CD4-positive, alpha-beta T cell treated with Interleukin-10 for 1 hour (primary cell): ENCODE measurements at regions not wholly inside any gene's neighbourhood (a gene's known extent, or its start where the extent isn't known, plus 50 kb on each side); places are given as distances from the start of the nearest gene placed in this dataset.

Experiments
- DNase-seq: peaks from one replicate; pipeline ENCODE4 v3.0.0-alpha.2; 2020

DNA sequence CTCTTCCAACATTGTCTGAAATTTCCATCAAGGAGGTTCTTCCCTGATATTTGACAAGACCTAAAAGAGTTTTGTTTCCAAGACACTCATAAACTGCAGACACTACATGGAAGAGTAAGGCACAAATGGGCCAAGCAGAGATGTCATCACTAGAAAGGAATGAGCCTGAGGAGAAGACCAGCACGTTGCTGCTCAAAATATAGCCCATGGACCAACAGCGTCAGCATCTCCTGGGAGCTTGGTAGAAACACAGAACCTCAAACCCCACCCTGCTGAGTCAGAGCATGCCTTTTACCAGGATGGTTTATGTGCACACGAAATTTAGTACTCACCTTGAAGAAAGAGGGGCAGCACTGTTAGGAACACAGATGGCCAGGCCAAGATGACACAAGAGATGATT, 128.7 kb upstream of the MID1 start:
- no peak for DNase-seq

DNA sequence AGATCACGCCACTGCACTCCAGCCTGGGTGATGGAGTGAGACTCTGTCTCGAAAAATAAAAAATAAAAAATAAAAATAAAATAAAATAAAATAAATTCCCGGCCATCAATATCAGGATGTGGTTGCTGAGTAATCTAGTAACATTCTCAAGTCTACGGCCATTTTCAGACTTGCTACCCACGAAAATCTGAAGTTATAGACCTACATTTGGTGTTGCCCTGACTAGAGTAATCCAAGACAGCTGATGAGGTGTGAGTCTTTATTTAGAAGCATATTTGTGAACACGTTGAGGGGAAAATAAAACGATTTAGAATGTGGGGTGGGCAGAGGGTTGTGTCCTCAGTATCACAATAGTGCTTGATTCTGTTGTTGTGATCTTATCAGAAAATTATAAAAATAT, 130.2 kb upstream of the MID1 start:
- DNase-seq: no peak

DNA sequence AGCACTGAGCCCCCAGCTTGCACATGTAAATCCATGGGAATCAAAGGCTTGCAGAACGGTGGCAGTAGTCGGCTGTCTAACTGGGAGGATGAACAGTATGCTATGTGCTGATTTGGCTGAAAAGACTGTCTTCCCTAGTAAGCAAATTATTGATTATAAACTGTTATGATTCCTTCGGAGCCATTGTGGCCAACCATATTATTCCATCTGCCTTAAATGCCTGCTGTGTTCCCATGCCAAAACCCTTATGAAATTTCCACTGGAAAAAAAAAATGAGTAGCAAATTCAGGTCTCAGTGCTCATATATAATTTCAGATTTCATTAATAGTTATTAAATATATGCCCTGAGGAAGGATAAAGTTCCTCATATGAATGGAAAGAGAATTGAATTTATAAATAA, 132.7 kb upstream of the MID1 start:
- no peak for DNase-seq

DNA sequence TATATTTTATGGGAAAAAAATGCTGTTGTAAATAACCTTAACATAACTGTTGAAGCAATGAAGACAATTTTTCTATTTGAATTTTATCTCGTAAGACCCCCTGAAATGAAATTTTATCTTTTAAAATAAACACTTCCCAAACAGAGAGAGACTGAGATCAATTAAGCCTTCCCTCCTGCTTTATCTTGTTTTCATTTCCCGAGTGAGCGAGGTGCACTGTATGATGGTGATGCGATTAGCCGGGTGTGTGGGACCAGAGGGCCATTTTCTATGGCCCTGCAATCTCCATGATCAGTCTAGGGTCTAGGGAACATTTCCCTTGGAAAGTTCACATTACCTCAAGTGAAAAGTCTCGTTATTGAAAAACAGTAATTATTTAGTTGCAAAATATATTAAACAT, 134.1 kb upstream of the MID1 start:
- DNase-seq: no peak

DNA sequence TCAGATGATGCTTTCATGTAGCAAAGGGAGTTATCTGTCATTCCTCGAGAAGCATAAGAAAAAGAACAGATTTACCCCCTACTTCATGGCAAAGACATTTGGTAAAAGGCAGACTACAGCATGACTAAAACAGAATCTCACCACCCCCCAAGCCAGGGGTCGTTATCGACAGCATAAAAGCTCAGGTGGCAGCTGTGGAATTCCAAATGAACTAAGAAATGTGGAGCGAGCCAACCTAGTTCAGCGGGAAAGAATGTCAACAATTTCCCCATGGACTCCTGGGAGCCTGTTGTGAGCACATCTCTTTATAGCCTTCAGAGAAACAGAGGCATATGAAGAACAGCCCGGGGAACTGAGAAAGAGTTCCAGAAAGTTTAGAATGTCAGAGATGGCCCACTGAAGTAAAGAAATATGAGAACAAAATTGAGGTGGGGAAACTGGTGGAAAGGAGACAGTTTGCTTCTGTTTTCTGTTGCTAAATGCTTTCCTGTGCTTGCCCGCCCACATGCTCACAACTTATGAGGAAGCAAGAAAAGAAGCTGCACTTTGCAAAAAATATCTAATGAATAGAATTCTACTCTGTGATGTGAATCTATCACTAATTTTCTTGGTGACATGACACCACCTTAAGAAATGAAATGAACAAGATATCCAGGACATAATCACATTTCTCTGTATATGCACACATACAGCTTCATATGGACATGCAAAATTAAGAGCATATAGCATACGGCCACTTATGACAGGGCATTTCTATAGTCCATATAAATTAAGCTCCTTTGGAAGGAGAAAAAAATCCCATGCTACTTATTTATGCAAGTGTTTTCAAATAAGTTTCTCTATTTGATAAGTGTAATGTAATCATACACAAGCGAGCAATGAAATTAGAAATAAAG, 135.3 kb upstream of the MID1 start:
- no peak for DNase-seq

DNA sequence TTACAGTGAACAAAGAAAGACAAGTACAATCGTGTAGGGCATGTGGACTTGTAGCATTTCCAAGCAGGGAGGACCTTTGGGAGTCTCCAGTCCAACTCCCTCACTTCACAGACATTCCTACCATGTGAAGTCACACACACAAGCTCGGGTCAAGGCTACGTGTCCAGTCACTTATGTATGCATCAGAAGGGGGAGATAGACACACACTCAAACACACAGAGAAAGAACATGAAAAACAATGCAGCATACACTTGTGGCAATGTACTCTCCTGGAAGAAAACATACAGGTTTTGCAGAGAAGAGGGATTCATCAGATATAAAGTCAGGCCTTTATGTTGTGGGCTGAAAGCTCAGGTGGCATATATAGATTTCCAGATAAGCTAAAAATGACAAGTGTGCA, 136.1 kb upstream of the MID1 start:
- DNase-seq: no peak

DNA sequence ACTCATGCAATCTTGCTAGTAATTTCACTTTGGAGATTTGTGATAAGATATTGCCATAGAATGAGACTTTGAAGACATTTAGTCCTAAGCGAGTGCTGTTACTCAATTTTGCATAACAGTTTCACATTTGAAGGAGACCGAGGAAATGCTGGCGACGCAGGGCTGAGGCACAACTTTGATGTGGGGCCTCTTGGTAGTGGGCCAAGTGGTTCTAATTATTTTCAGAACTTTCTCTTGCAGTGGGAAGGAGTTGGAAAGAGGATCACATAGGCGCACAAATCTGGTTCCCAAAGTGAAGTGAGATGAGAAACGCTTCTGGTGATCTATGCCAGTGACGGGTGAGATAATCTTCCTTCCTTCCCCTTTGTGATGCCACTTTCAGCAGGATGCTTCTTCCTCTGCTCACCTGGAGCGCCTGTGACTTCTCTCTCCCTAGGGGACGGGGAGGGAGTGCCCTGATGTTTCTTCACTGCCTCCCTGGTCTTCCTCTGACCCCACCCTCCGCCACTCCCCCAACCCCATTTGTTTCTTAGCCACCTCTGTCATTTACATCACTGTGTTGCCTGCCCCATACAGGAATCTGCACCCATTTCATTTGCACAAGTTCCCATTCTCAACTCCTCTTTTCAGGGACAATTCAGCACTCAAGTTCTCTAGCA, 138.9 kb upstream of the MID1 start:
- DNase-seq: no peak

DNA sequence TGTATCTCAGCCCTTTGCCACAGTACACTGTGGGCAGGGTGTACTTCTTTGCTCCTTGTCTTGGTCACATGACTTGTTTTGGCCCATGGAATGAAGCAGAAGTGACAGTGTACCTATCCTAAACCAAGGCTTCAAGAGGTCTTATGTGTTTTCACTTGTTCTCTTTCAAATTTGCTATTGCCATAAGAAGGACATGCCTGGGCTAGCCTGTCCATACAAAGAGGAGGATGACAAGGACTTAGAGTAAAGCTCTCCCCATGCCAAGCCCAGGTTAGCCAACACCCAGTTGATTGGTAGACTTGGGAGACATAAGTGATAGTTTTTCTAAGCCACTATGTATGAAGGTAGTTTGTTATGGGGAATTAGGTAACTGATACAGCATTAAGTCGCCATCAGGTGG, 141.1 kb upstream of the MID1 start:
- DNase-seq: no peak

DNA sequence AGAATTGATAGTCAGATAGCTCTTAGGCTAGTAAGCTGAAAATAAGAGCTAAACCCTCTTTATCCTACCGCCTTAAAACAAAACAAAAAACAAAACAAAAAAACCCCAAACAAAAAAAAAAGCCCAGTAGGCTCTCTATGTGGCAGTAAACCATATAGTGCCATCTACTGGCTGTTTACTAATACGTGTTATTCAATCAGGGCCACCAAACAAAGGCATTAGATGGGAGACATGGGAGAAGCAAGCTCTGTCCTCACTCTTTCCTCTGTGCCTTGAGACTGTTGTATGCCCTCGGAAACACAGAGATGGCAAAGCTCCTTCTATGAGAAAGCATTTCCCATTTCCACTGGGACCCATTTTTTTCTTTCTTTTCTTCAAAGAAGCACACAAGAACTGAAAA, 148.8 kb upstream of the MID1 start:
- no peak for DNase-seq

DNA sequence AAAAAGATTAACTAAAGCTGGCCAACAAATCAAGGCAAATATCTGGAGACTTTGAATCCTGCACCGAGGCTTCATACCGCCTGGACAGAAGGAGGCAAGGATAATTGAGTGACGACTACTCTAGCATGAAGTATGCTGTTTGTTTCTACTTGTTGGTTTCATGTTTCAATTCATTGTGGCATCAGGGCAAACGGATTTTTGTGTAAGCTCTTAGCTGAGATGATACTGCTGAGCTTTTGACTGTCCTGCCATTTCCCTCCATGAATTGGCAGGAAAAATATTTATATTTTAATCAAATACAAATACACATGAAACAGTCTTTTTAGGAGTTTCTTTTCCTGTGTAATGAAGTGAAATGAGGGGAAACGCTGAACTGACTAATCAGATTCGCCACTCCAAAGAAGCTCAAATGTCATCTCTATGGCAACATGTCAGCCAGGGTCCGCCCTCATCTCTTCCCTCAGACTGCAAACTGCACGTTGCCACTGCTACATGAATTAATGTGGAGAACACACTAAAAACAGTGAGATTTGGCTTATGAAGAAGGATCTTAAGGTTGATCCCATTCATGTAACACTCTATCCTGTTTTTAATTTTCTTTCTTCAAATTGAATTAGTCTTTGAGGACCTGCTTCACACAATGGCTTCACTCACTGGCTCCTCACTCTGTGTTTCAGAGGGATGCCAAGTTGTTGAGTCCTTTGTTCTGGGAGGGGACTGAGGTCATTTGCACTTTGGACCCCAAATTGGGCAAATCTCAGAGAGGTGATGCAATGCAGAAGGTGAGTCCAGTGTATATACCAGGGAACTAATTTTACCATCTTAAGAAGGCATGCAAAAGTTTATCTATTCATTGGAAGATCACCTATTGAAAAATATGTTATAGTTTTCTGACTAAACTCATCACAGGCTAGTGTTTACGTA, 149.6 kb upstream of the MID1 start:
- DNase-seq: no peak

DNA sequence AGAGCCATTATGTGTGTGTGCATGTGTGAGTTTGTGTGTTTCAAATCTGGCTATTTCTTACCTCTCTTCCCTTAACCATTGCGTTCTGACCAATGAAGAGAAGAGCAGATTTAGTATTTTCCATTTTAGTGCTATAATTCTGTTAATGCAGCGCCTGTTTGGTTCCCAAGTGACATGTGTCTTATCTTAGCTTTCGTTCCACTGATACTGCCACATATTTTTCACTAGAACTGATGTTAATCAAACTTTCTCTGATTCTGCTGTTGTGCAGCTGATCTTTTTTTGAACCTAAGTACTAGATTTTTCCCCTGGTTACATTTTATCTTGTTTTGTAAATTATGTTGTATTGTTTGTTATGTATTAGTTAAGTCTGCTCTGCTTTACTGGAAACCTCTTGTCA, 152.9 kb upstream of the MID1 start:
- DNase-seq: no peak

DNA sequence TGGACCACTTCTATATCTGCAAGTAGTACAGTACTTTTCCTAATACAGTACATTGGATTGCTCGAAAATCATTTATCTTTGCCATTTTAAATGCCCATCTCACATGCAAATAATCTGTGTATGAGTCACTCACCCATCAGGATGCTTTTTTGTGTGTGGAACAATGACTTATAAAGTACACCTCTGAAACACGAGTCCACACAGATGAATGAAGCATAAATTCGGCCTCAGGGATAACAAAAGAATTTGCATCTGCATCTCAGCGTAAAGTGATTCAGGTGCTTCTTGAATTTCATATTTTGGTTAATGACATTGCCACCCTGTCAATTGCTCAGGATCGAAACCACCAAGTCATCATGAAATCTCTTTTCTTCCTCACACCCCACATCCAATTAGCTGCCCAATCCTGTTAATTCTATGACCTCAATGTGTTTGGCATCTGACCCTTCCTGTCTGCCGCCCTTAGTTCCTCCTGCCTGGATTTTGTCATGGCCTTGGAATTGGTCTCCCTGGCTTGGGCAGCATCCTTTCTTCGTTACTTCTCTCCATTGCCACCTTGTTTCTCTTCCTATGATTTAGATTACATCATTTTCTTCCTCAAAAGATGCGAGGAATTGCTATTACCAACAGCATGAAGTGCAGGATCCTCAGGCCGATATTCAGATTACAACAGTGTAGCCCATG, 161.6 kb upstream of the MID1 start:
- DNase-seq: no peak

DNA sequence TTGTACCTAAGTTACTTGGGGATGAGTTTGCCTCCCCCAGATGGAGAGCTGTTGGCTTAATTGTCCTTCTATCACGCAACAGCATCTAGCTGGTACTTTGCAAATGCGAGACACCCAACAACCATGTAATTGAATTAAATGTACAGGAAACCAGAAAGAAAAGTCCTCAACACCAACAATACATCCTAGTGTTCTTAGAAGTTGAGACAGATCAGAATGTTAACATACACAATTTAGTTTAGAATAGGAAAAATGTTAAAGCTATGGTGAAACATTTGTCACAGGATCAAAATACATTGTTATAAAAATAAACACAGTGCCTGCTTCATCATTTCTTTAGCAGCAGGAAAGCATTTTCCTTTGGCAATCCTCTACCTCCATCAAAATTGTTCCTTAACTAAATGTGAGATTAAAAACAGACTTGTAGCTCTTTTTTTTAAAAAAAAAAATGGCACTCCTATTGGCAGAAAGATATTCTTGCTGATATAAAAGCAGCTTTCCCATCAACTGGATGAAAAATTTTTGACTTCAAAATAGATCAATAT, 163.1 kb upstream of the MID1 start:
- DNase-seq: no peak

DNA sequence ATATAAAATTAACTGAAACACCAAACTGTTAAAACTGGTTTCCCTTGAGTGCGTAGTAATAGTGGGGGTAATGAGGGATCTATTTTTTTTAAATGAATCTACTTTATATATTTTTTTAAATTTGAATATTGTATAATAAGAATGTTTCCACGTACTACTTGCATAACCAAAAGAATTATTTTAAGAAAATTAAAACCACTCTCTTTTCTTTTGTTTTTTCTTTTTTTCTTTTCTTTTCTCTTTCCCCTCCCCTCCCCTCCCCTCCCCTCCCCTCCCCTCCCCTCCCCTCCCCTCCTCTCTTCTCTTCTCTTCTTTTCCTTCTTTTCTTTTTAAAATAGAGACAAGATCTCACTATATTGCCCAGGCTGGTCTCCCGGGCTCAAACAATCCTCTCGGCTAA, 166.9 kb upstream of the MID1 start:
- no peak for DNase-seq

DNA sequence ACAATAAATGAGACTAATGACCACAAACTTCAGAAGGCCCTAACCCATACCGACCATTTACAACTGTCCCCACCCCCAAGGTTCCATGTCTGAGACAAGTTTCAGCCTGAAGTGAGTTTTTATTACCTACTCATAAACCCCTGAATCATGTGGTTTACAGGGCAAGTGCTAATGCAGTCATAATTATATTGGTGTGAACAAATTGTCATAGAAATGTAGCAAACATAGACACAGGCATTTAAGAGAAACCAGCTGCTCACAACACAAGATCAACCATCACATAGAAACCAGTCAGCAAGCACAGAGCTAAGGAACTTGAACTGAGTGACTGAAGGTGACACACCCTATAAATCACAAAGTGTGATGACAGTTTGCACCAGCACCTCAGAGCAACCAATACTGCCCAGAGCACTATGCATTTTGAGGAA, 173.8 kb upstream of the MID1 start:
- DNase-seq: no peak

DNA sequence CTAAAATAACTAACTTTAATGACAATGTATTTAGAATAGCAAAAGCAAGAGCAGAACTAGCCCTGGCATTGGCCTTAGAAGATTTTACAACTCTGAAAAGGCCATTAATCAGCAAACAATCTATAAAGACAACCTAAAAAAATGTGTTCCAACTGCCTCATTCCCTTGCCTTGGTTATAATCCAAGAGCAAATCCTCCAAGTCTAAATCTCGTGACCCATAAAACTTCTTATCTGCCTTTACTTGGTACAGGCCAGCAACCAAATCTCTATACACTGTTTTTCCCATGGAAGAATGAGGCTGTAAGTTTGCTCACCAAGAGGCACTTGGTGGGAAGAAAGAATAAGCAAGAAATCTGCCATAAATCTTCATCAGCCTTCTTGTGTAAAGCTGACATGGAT, 175.3 kb upstream of the MID1 start:
- DNase-seq: no peak

DNA sequence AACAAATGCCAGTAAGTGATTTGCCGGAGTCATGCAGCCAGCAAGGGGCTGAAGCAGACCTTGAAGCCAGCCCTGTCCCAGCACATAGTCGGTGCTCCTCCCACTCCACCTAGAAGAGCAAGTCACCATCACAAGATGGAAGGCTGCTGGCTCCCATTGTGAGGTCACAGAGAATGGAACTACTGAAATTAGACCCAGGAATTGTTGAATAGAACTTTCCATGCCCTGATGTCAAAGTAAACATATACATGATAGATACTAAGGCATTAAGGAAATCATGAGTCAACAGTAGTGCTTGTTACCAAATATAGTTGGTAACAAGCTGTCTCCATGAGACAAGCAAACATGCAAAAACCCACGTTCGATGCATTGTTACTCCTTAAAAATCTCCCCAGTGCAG, 177.1 kb upstream of the MID1 start:
- no peak for DNase-seq

DNA sequence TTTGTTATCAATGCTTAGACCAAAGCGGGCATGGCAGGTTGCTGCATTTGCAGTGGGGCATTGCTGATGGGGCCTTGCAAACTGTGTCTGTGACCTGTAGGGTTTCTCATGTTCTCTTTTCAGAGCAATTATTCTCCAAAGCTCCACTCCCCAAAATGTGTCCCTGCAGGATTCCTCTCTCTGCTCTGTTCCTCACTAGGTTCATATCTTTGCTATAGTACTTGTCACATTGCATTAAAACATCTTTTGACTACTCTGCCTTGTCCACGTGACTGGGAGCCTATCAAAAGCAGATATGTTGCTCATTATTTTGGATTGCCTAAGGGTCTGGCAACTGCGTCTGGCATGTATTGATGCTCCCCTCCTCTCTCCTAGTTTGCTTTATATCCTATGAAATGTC, 177.7 kb upstream of the MID1 start:
- no peak for DNase-seq

DNA sequence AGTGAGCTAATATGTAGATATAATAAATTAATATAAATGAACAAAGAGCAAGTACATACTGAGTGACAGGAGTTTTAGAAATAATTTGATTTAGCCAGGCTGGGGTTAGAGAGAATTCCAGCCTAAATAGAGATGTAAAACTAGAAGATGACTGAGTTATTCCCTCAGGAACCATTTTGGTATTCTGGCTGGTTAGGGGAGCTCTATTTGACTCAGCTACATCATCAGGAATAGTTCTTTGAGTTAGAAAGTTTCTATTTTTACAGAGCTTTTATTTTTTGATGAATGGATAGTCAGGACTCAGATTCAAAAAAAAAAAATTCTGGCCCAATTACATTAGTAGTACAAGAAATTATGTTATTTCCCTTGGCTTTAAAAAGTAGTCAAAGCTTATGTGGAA, 180.4 kb upstream of the MID1 start:
- no peak for DNase-seq

DNA sequence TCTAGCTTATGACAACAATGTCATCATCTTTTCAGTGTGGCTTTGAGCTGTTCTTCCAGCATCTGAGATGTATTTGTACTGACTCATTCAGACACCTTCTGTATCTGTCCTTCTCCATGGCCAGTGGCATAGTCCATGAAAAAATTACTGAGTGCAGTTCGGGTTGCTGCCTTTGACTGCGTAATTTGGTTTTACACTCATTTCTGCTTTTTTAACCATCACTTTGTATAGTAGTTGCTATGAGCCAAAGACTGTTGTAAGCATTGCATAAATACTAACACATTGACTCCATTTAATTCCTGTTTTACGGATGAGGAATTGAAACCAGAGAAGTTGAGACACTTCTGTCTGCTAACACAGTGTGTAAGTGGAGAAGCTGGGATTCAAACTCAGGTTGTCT, 190.7 kb upstream of the MID1 start:
- no peak for DNase-seq

DNA sequence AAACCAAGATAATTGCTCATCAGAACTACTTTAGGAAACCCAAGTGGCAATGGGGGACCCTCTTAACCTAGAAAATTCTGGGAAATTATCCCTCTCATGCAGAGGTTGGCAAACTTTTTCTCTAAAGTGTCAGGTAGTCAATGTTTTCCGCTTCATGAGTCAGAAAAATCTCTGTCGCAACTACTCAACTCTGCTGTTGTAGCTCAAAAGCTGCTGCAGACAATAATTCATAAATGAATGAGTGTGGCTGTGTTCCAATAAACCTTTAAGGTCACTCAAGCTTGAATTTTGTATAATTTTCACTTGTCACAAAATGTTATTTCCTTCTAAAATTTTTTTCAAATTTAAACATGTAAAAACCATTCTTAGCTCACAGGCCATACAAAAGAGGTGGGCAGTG, 193.4 kb upstream of the MID1 start:
- no peak for DNase-seq

DNA sequence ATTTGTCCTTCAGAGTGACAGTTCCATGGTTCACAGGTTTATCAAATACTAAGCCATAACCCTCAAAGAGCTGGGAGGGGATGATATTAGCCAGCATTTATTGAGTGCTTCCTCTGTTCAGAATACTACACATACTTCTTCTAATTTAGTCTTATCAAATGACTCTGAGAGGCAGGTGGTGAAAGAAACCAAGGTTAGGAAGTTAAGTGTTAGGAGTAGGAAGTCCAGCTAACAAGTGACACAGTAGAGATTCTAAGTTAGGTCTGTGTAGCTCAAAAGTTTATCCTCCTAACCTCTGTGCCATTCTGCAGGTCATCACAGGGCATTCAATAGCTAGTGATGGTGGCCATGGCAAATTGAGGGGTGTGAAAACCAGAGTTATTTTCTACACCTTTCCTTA, 198.3 kb upstream of the MID1 start:
- DNase-seq: no peak

DNA sequence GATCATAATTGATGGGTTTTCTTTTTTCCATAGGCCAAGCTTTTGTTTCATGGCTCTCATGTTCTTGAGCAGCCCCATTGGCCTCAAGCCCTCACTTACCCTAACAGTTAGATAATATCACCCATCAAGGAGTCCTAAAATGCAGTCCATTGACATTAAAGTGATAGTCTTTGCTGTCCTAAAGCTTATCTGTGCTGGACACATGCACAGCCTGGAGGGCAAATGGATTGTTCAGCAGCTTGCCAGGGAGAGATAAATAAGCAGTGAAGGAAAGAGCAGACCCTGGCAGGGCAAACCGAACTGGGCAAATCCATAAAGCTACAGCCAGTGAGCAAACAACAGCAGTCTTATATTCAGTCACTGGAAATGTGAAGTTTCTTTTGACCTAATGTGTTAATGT, 199.6 kb upstream of the MID1 start:
- DNase-seq: no peak
